Panc1 (cell line): ENCODE measurements at regions not wholly inside any gene's neighbourhood (a gene's known extent, or its start where the extent isn't known, plus 50 kb on each side); places are given as distances from the start of the nearest gene placed in this dataset.

ENCODE experiments used
- ATAC-seq: fragments of 200-7000 bp; cut with Tn5 transposase; 2 replicates; pipeline ENCODE4 v1.9.1; 2020; ENCODE audit warnings: mild to moderate bottlenecking, moderate library complexity
- BruUV-seq: library from RNA; stranded (reverse); fragments of 400-500 nt; replicated peaks from 2 replicates; lab custom pipeline; 2021; lab: Mats Ljungman, UMichigan
- CTCF ChIA-PET: fragments of 300-600 bp; sonication (Branson Sonifier 250); formaldehyde crosslinking; loops from one replicate; lab custom pipeline; 2022; ENCODE audit warnings: antibody characterized with exemption; lab: Charles Lee
- POLR2A ChIA-PET: fragments of 300-600 bp; sonication (Branson Sonifier 250); formaldehyde crosslinking; loops from one replicate; lab custom pipeline; 2022; ENCODE audit warnings: antibody characterized with exemption; lab: Charles Lee
- DNase-seq: peaks from one replicate; pipeline ENCODE4 v3.0.0-alpha.2; 2010; ENCODE audit warnings: low read depth, low spot score
- H3K27ac ChIP-seq: 2 replicates; pipeline ENCODE4 v1.5.1; 2011; ENCODE audit warnings: mild to moderate bottlenecking, low read length, inconsistent platforms
- H3K27me3 ChIP-seq: fragments of 200-500 bp; sonication (Bioruptor generic); 2 replicates; pipeline ENCODE4 v1.6.0; 2014; ENCODE audit warnings: low read length, inconsistent platforms; ENCODE audit not compliant: control insufficient read depth, insufficient read depth
- H3K36me3 ChIP-seq: fragments of 200-500 bp; sonication (Bioruptor generic); 2 replicates; pipeline ENCODE4 v1.5.1; 2014; ENCODE audit warnings: inconsistent platforms, mild to moderate bottlenecking, low read length, moderate library complexity; ENCODE audit not compliant: control insufficient read depth, insufficient read depth
- H3K4me1 ChIP-seq: 2 replicates; pipeline ENCODE4 v1.5.1; 2011; ENCODE audit warnings: inconsistent platforms, mild to moderate bottlenecking, low read length, moderate library complexity; ENCODE audit not compliant: control insufficient read depth, insufficient read depth
- H3K4me3 ChIP-seq, 2 experiments: 2 replicates each; pipeline ENCODE4 v1.5.1; 2011 to 2012; ENCODE audit warnings: low read depth in 2 of 2, low read length in 2 of 2, mild to moderate bottlenecking in 2 of 2, inconsistent platforms in 1 of 2, moderate library complexity in 1 of 2
- H3K9me3 ChIP-seq: fragments of 200-500 bp; sonication (Bioruptor generic); 2 replicates; pipeline ENCODE4 v1.5.1; 2014; ENCODE audit warnings: low read depth, mild to moderate bottlenecking, inconsistent platforms, low read length, moderate library complexity; ENCODE audit not compliant: control insufficient read depth, insufficient read depth
- POLR2AphosphoS5 ChIP-seq: IDR thresholded peaks from 2 replicates; pipeline ENCODE4 v1.6.1; 2012; ENCODE audit warnings: mild to moderate bottlenecking, low read depth, low read length, moderate library complexity
- SIN3A ChIP-seq: IDR thresholded peaks from 2 replicates; pipeline ENCODE4 v1.6.1; 2012; ENCODE audit warnings: low read depth, mild to moderate bottlenecking, low read length, moderate library complexity, borderline replicate concordance; ENCODE audit not compliant: insufficient read depth
- TCF7L2 ChIP-seq: IDR thresholded peaks from 2 replicates; pipeline ENCODE4 v1.6.1; 2011; ENCODE audit warnings: mild to moderate bottlenecking, low read depth, low read length, inconsistent platforms
- in situ Hi-C: cut with HindIII; loops from 2 replicates; pipeline ENCODE4 v1.10.0; 2016; ENCODE audit warnings: low sequenced_read_pairs, low pct_unique_long_range_greater_than_20kb
- intact Hi-C: fragments of 100-400 bp; cut with micrococcal nuclease; formaldehyde crosslinking; loops from one replicate; pipeline ENCODE4 v1.10.0; 2022; ENCODE audit not compliant: unreplicated experiment
- TF ChIP-seq, protein P1 (sequence below): fragments of 450-650 bp; IDR thresholded peaks from 2 replicates; pipeline ENCODE4 v1.5.1; 2017; ENCODE audit warnings: mild to moderate bottlenecking
- TF ChIP-seq, protein P2 (sequence below), 2 experiments: IDR thresholded peaks; 2 replicates each; pipeline ENCODE4 v1.6.1; 2011 to 2012; ENCODE audit warnings: low read depth in 2 of 2, control low read depth in 1 of 2, low read length in 1 of 2, mild to moderate bottlenecking in 1 of 2, moderate library complexity in 1 of 2; ENCODE audit not compliant: insufficient read depth in 1 of 2

DNA sequence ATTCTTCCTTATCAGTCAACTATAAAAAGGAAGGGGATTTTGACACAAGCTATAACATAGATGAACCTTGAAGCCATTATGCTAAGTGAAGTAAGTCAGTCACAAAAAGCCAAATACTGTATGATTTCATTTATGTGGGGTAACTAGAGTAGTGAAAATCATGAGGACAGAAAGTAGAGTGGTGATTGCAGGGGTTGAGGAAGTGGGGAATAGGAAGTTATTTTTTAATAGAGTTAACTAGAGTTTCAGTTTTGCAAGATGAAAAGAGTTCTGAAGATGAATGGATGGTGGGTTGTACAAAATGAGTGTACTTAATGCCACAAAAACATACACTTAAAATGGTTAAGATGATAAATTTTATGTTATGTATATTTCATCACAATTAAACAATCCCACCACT lies 65.4 kb upstream of the FAM174A start:
- ATAC-seq (no peak), DNase-seq (no peak)
- no peak overlapping the region for H3K4me3 ChIP-seq
- POLR2A ChIA-PET: no interaction called here
- CTCF ChIA-PET: no interaction called here
- H3K27me3 ChIP-seq: no peaks in the 10 kb centered on the region
- H3K36me3 ChIP-seq: no peaks in the 10 kb centered on the region; the same call in 1 of the 2 replicates
- in situ Hi-C loops (no loop called here), intact Hi-C loops (no loop called here)
- TF ChIP-seq, protein P1, sequence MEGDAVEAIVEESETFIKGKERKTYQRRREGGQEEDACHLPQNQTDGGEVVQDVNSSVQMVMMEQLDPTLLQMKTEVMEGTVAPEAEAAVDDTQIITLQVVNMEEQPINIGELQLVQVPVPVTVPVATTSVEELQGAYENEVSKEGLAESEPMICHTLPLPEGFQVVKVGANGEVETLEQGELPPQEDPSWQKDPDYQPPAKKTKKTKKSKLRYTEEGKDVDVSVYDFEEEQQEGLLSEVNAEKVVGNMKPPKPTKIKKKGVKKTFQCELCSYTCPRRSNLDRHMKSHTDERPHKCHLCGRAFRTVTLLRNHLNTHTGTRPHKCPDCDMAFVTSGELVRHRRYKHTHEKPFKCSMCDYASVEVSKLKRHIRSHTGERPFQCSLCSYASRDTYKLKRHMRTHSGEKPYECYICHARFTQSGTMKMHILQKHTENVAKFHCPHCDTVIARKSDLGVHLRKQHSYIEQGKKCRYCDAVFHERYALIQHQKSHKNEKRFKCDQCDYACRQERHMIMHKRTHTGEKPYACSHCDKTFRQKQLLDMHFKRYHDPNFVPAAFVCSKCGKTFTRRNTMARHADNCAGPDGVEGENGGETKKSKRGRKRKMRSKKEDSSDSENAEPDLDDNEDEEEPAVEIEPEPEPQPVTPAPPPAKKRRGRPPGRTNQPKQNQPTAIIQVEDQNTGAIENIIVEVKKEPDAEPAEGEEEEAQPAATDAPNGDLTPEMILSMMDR: no peak
- no peak for TF ChIP-seq TCF7L2
- TF ChIP-seq, protein P2, sequence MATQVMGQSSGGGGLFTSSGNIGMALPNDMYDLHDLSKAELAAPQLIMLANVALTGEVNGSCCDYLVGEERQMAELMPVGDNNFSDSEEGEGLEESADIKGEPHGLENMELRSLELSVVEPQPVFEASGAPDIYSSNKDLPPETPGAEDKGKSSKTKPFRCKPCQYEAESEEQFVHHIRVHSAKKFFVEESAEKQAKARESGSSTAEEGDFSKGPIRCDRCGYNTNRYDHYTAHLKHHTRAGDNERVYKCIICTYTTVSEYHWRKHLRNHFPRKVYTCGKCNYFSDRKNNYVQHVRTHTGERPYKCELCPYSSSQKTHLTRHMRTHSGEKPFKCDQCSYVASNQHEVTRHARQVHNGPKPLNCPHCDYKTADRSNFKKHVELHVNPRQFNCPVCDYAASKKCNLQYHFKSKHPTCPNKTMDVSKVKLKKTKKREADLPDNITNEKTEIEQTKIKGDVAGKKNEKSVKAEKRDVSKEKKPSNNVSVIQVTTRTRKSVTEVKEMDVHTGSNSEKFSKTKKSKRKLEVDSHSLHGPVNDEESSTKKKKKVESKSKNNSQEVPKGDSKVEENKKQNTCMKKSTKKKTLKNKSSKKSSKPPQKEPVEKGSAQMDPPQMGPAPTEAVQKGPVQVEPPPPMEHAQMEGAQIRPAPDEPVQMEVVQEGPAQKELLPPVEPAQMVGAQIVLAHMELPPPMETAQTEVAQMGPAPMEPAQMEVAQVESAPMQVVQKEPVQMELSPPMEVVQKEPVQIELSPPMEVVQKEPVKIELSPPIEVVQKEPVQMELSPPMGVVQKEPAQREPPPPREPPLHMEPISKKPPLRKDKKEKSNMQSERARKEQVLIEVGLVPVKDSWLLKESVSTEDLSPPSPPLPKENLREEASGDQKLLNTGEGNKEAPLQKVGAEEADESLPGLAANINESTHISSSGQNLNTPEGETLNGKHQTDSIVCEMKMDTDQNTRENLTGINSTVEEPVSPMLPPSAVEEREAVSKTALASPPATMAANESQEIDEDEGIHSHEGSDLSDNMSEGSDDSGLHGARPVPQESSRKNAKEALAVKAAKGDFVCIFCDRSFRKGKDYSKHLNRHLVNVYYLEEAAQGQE (IDR thresholded peaks at IDR 0.05; ENCODE audit: insufficient read depth in 1 of 2, low read depth in 2 of 2, low read length in 1 of 2): no peak
- TF ChIP-seq POLR2AphosphoS5: no peak
- TF ChIP-seq SIN3A: no peak
- H3K4me1 ChIP-seq: no peaks in the 10 kb centered on the region
- no peak overlapping the region for H3K27ac ChIP-seq
- no peaks in the 10 kb centered on the region for H3K9me3 ChIP-seq
- no TSS peak for BruUV-seq

DNA sequence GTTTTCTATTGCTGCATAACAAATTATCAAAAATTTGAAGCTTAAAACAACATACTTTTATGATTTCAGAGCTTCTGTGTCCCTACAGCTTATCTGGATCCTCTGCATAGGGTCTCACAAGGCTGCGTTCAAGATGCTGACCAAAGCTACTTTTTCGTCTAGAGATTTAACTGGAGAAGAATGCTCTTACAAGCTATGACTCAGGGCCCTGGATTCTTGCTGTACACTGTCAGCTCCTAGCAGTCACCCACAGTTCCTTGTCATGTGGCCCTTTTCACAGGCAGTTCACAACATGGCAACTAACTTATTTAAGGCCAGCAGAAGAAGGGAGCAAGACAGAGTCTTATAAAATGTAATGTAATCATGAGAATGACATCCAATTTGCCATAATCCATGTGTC lies 70.8 kb upstream of the FAM174A start:
- POLR2A ChIA-PET: no interaction called here
- intact Hi-C loops (no loop called here), in situ Hi-C loops (no loop called here)
- Histone ChIP-seq H3K36me3 (no peaks in the 10 kb centered on the region; the same call in 1 of the 2 replicates), H3K9me3 (no peaks in the 10 kb centered on the region), H3K4me1 (no peaks in the 10 kb centered on the region), H3K27ac (no peak overlapping the region), H3K4me3 (no peak overlapping the region), H3K27me3 (no peaks in the 10 kb centered on the region)
- TF ChIP-seq, protein P1: no peak
- TF ChIP-seq TCF7L2 (no peak), SIN3A (no peak), POLR2AphosphoS5 (no peak)
- TF ChIP-seq, protein P2 (IDR thresholded peaks at IDR 0.05; ENCODE audit: insufficient read depth in 1 of 2, low read depth in 2 of 2, low read length in 1 of 2): no peak
- CTCF ChIA-PET: no interaction called here
- no TSS peak for BruUV-seq
- no peak for DNase-seq
- no peak for ATAC-seq
